ENCODE measurements at regions not wholly inside any gene's neighbourhood (a gene's known extent, or its start where the extent isn't known, plus 50 kb on each side); places are given as distances from the start of the nearest gene placed in this dataset.

DNA sequence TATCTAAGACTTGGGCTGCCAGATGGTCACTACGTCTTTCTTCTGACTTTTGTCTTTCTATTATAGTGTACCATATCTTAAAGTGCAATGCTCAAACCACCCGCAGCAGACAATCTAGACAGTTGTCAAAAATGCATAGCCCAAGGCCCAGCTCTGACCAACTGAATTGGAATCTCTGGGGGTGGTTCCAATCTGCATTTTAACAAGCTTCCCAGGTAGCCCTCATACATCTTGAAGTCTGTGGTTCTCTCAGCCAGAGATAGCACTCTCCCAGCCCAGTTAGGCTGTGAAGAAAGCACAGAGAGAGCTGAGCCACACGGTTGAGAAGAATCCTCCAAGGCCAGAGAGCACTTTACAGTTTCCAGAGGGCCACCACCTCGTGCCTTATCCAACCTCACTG is 128.2 kb upstream of the HAND1 start:
- no peak for TF ChIP-seq POLR2A (IDR thresholded peaks at IDR 0.05)
- TF ChIP-seq, protein P1, sequence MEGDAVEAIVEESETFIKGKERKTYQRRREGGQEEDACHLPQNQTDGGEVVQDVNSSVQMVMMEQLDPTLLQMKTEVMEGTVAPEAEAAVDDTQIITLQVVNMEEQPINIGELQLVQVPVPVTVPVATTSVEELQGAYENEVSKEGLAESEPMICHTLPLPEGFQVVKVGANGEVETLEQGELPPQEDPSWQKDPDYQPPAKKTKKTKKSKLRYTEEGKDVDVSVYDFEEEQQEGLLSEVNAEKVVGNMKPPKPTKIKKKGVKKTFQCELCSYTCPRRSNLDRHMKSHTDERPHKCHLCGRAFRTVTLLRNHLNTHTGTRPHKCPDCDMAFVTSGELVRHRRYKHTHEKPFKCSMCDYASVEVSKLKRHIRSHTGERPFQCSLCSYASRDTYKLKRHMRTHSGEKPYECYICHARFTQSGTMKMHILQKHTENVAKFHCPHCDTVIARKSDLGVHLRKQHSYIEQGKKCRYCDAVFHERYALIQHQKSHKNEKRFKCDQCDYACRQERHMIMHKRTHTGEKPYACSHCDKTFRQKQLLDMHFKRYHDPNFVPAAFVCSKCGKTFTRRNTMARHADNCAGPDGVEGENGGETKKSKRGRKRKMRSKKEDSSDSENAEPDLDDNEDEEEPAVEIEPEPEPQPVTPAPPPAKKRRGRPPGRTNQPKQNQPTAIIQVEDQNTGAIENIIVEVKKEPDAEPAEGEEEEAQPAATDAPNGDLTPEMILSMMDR (IDR thresholded peaks at IDR 0.05 in 8 of 11, conservative IDR thresholded peaks at IDR 0.05 in 3 of 11): no peak

Measured in spleen (tissue), 7 donors.